ENCODE measurements at regions not wholly inside any gene's neighbourhood (a gene's known extent, or its start where the extent isn't known, plus 50 kb on each side); places are given as distances from the start of the nearest gene placed in this dataset.

DNA sequence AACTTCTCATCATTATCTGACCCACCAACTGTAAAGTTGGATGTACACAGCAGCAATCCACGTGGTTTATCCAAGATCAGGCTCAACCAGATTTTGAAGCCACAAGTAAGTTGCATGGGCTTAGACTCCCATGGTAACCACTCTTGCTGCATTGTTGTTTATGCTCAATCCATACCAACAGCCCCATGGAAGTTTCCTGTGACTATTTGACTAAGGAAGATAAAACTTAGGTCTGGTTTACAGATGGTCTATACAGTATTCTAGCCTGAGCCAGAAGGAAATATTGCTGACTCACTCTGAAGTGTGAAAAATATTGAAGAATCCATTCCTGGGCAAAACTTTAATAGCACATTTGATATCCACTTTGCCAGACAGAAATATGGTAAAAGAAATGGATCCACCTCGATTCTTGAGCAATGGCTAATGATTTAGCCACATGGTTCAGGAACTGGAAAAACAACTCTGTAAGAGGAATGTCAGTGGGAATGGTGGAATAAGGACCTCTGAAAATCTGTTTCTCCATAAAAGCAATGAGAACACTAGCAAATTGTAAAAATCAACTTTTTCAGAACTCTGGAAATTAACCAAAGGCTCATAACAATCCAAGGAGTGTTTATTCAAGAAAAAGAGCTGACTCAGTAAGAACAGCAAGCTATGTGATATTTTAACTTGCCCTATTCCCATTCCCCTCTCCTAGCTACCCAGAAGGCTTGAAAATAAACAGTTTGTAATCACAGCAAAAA, 162.9 kb upstream of the STT3B start:
- Histone ChIP-seq H3K27me3 (ENCODE audit: insufficient read depth, low read length) (no peaks in the 10 kb centered on the region), H3K9me3 (ENCODE audit: low read depth, low read length) (no peaks in the 10 kb centered on the region), H3K4me1 (ENCODE audit: insufficient read depth, low read length) (no peaks in the 10 kb centered on the region), H3K4me3 (ENCODE audit: low read length) (no peak overlapping the region)

DNA sequence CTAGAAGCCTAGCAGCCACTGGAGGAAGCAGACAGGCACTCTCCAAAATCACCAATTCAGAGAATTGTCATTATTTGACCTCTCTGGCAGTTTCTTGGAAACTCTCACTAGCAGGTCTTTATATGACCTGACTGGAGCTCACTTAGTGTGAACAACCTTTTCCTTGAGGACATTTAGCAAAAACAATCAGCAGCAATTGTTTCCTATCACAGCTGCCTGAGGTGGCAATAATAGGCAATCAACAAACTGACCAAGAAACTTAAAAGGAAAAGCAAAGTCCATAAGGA, 162.4 kb upstream of the STT3B start:
- H3K4me1 ChIP-seq (ENCODE audit: insufficient read depth, low read length): no peaks in the 10 kb centered on the region
- H3K4me3 ChIP-seq (ENCODE audit: low read length): no peak overlapping the region
- H3K27me3 ChIP-seq (ENCODE audit: insufficient read depth, low read length): no peaks in the 10 kb centered on the region
- H3K9me3 ChIP-seq (ENCODE audit: low read depth, low read length): no peaks in the 10 kb centered on the region

DNA sequence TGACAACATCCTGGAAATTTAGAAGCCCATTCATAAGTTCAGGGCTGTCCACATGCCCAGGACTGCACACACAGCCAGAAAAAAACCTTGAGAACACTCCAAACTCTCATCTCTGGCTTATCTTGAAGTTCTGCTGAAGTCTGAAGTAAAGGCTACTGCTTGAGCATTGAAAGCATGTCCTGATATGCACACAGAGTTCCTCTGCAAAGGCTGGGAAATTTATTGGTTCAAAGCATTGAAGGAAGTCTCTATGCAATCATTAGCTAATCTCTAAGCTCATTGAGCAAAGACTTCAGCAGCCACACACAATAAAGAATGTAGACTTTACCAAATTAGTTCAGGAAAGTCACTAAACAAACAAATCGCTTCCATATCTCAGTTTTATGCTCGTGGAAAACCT, 162.0 kb upstream of the STT3B start:
- H3K9me3 ChIP-seq (ENCODE audit: low read depth, low read length): no peaks in the 10 kb centered on the region
- H3K4me3 ChIP-seq (ENCODE audit: low read length): no peak overlapping the region
- H3K4me1 ChIP-seq (ENCODE audit: insufficient read depth, low read length): no peaks in the 10 kb centered on the region
- H3K27me3 ChIP-seq (ENCODE audit: insufficient read depth, low read length): no peaks in the 10 kb centered on the region

DNA sequence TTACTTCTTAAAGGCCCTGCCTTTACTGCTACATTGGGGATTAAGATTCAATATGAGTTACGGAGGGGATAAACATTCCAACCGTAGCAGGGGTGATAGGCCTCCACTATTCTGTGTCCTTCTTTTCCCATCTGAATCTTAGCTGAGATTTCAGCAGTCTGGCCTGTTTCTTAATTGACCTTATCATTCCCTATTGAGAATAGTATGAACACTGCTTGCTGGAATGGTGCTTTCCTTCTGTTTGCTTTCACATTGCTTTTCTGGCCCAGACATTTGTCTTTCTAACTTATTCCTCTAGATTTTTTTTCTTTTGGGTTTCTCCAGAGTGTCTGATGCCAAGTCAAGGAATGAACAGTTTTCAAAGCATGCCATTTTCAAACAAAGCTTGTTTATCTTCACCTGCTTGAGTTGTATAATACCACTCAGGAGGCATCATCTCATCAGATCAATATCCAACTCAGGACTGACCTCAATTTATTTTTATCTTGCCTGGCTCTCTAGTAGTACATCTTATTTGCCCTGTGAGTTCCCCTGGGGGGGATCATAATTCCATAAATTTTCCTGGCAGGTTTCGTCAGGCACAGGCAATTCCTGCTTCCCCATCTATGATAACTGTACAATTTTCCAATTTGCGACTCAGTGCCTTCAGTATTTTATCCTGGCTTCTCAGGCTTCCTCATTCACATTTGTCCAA, 161.1 kb upstream of the STT3B start:
- H3K27me3 ChIP-seq (ENCODE audit: insufficient read depth, low read length): no peaks in the 10 kb centered on the region
- no peaks in the 10 kb centered on the region for H3K4me1 ChIP-seq (ENCODE audit: insufficient read depth, low read length)
- H3K4me3 ChIP-seq (ENCODE audit: low read length): no peak overlapping the region
- no peaks in the 10 kb centered on the region for H3K9me3 ChIP-seq (ENCODE audit: low read depth, low read length)

DNA sequence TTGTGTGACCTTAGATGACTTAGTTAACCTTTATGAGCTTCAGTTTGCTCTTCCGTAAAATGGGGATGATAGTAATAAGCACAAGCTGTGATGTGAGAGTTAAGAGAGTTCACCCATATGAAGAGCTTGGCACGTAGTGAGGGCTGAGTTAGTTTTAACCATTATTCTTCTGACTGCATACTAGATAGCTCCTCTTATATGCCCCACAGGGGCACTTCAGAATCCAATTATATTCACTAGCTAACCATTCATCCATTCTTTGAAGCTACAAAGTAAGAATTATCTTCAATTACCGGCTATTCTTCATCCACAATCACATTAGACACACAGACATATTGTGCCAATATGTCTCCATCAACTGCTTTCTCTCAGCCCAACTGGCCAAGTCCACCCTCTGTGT, 159.0 kb upstream of the STT3B start:
- no peaks in the 10 kb centered on the region for H3K27me3 ChIP-seq (ENCODE audit: insufficient read depth, low read length)
- no peaks in the 10 kb centered on the region for H3K4me1 ChIP-seq (ENCODE audit: insufficient read depth, low read length)
- no peaks in the 10 kb centered on the region for H3K9me3 ChIP-seq (ENCODE audit: low read depth, low read length)
- no peak overlapping the region for H3K4me3 ChIP-seq (ENCODE audit: low read length)

DNA sequence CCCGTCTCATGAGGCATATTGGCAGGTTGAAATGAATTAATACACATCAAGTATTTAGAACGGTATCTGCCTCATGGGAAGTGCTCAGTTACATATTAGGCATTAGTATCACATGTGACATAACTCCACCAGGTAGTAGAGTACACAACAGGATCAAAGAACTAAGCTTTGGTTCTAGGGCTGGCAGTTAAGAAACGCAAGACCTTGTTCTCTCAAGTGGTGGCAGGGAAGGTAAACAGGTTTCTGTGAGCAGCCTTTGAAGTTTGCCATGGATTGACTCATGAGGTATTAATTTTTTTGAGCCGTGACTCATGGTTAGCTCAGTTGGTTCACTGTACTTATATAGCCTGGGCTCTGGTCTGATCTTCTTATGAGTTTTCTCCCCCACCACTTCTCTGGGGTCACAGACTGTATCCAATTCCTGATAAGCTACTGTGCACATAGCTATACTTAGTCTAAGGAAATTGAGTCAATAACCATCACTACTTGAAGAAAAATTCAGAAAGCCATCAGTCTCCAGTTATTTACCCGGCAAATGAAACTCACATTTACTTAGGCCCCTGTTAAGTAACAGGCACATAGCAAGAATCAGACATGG, 155.6 kb upstream of the STT3B start:
- no peaks in the 10 kb centered on the region for H3K27me3 ChIP-seq (ENCODE audit: insufficient read depth, low read length)
- H3K9me3 ChIP-seq (ENCODE audit: low read depth, low read length): no peaks in the 10 kb centered on the region
- H3K4me1 ChIP-seq (ENCODE audit: insufficient read depth, low read length): no peaks in the 10 kb centered on the region
- H3K4me3 ChIP-seq (ENCODE audit: low read length): no peak overlapping the region

DNA sequence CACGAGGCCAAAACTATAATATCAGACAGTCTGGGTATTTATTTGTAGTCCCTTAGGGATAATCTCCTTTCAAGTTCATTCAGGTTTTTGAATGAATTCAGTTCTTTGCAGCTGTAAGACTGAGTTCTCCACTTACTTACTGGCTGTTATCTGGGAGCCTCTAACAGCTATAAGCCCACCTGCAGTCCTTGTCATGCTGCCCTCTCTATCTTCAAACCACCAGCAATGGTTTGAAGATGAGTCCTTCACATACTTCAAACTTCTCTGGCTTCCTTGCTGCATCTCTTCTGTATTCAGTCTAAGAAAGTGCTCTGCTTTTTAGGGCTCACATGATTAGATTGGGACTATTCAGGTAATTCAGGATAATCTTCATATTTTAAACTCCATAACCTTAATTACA, 154.5 kb upstream of the STT3B start:
- no peaks in the 10 kb centered on the region for H3K4me1 ChIP-seq (ENCODE audit: insufficient read depth, low read length)
- H3K27me3 ChIP-seq (ENCODE audit: insufficient read depth, low read length): no peaks in the 10 kb centered on the region
- no peak overlapping the region for H3K4me3 ChIP-seq (ENCODE audit: low read length)
- no peaks in the 10 kb centered on the region for H3K9me3 ChIP-seq (ENCODE audit: low read depth, low read length)

DNA sequence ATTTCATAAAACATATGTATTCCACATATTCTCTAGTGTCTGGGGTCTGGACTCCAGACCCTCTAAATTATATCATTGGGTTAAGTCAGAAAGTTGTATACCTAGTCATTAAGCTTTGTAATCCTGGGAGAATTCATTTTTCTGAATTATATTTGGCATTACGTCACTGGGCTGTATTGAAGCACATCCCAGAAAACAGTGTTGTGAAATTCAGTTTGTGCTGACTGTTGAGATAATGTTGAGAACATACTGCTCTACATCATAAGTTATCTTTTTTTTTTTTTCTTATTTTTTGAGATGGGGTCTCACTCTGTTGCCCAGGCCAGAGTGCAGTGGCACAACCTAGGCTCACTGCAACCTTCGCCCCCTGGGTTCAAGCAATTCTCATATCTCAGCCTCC, 153.1 kb upstream of the STT3B start:
- Histone ChIP-seq H3K27me3 (ENCODE audit: insufficient read depth, low read length) (no peaks in the 10 kb centered on the region), H3K4me3 (ENCODE audit: low read length) (no peak overlapping the region), H3K9me3 (ENCODE audit: low read depth, low read length) (no peaks in the 10 kb centered on the region), H3K4me1 (ENCODE audit: insufficient read depth, low read length) (no peaks in the 10 kb centered on the region)

DNA sequence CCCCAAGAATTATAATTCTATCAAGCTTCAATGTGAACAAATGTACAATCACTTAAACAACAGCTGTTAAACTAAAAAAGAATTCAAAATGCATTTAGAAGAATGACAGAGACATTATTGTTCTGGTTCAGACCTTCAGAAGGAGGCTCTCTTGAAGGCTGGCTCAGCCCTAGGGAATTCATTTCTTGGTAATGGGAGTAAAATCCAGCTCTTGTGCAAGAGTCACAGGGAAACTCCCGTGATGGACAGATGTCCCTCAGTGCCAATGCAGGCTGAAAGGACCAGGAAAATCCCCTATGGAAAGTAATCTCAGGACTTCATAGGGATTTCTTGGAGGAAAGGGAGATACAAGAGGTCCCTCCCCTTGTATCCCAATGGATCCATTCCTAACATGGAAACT, 149.9 kb upstream of the STT3B start:
- Histone ChIP-seq H3K4me1 (ENCODE audit: insufficient read depth, low read length) (no peaks in the 10 kb centered on the region), H3K27me3 (ENCODE audit: insufficient read depth, low read length) (no peaks in the 10 kb centered on the region), H3K4me3 (ENCODE audit: low read length) (no peak overlapping the region), H3K9me3 (ENCODE audit: low read depth, low read length) (no peaks in the 10 kb centered on the region)

DNA sequence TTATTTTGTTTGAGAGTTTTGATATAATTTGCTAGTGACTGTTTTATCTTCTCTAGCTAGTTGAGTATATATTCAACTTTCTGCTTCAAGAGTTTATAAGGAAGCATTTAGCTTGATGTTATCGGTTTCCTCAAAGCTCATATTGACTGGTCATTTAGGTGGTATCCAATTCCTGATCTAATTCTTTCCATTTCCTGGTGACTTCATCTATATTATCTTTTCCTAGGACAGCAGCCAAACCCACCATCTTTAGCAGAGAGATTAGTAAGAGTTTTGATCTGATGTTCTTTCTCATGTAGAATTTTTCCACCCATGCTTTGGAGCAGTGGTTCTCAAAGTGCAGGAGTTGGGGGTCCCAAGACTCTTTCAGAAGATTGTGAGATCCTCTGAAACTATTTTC, 148.6 kb upstream of the STT3B start:
- no peaks in the 10 kb centered on the region for H3K9me3 ChIP-seq (ENCODE audit: low read depth, low read length)
- no peaks in the 10 kb centered on the region for H3K4me1 ChIP-seq (ENCODE audit: insufficient read depth, low read length)
- H3K27me3 ChIP-seq (ENCODE audit: insufficient read depth, low read length): no peaks in the 10 kb centered on the region
- no peak overlapping the region for H3K4me3 ChIP-seq (ENCODE audit: low read length)

DNA sequence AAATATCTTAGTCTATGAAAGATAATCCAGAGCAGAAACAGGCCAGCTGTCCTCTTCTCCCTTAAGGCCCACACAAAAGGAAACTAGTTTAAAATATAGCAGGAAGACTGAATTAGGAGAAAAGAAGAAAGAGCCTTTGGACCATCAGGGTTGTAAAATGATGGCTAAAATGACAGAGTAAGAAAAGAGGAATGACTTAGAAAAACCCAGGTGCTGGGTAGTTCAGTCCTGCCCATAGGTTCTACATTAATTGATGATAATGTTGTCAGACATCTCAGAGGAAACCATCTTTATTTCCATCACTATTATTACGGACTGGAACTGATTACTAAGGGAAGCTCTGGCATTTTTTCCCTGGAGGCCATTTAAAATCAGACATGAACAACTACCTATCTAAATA, 142.8 kb upstream of the STT3B start:
- Histone ChIP-seq H3K9me3 (ENCODE audit: low read depth, low read length) (no peaks in the 10 kb centered on the region), H3K4me1 (ENCODE audit: insufficient read depth, low read length) (no peaks in the 10 kb centered on the region), H3K27me3 (ENCODE audit: insufficient read depth, low read length) (no peaks in the 10 kb centered on the region), H3K4me3 (ENCODE audit: low read length) (no peak overlapping the region)

DNA sequence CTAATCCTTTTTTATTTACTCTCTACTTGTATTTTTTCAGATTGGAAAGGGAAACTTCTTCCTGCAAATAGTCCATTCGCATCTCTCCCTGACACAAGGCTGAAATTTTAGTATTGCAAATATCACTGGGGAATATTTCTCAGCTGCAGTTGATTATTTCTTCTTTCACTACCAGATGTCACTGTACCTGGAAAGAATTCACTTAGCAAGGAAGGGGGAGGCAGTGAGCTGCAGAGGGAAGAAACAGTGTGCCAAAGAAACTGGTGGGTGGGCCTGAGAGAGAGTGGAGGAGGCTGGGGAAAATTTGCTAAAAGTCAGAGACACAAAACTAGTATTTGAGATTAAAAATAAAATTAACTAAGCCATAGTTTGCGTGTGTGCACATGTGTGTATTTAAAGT, 142.3 kb upstream of the STT3B start:
- Histone ChIP-seq H3K27me3 (ENCODE audit: insufficient read depth, low read length) (no peaks in the 10 kb centered on the region), H3K4me1 (ENCODE audit: insufficient read depth, low read length) (no peaks in the 10 kb centered on the region), H3K4me3 (ENCODE audit: low read length) (no peak overlapping the region), H3K9me3 (ENCODE audit: low read depth, low read length) (no peaks in the 10 kb centered on the region)

DNA sequence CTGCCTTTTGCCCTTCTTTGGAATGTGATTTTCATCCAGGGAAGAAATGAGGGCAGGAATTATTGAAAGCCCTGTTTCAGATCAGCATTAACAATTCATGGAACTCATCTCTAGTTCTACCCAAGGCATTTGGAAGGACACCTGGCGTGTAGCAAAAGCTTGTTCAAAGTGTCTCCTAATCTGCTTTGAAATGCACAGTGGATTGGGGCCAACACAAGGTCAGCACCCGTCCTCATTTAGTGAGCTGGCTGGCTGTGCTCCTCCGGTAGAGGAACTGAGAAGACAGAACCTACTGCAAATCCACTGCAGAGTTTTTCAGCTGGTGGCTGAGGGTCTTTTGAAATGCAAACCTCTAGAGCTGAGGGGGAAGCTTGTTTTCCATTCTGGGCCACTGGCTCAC, 141.6 kb upstream of the STT3B start:
- no peaks in the 10 kb centered on the region for H3K27me3 ChIP-seq (ENCODE audit: insufficient read depth, low read length)
- no peaks in the 10 kb centered on the region for H3K4me1 ChIP-seq (ENCODE audit: insufficient read depth, low read length)
- no peak overlapping the region for H3K4me3 ChIP-seq (ENCODE audit: low read length)
- H3K9me3 ChIP-seq (ENCODE audit: low read depth, low read length): no peaks in the 10 kb centered on the region

DNA sequence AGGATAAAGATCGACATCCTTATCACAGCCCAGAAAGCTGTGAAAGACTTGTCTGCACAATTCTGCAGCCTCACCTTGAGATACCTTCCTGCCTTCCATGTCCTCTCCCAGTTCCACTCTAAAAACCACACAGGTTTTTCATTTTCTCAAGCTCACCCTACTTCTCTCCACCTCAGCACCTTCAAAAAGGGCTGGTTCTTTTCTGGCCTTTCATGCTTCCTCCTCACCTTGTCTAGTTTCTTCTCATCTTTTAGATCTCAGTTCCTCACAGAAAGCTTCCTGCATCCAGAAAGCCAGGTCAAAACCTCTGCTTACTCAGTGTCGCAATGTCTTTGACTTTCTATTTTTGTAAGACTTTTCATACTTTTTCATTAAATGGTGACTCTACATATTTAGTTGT, 140.2 kb upstream of the STT3B start:
- Histone ChIP-seq H3K4me1 (ENCODE audit: insufficient read depth, low read length) (no peaks in the 10 kb centered on the region), H3K9me3 (ENCODE audit: low read depth, low read length) (no peaks in the 10 kb centered on the region), H3K27me3 (ENCODE audit: insufficient read depth, low read length) (no peaks in the 10 kb centered on the region), H3K4me3 (ENCODE audit: low read length) (no peak overlapping the region)

DNA sequence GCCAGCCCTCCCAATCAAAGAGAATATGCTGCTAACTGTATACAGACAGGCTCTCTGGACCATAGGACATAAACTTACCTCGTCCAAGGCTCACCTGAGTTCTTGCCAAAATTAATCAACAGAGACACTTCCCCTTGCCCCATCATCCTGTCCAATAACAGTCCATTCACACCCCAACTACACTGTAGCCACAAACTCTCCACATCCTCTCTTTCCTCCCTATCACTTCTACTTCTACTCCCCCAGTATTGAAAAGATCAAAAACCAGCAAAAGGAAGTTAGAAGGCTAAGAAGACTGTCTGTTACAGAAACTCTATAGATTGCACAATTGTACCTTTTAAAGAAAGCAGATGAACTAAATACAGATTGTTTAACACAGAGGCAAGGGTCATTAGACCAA, 133.5 kb upstream of the STT3B start:
- H3K9me3 ChIP-seq (ENCODE audit: low read depth, low read length): no peaks in the 10 kb centered on the region
- H3K27me3 ChIP-seq (ENCODE audit: insufficient read depth, low read length): no peaks in the 10 kb centered on the region
- no peak overlapping the region for H3K4me3 ChIP-seq (ENCODE audit: low read length)
- H3K4me1 ChIP-seq (ENCODE audit: insufficient read depth, low read length): peaks cover 7% of the 10 kb centered on the region

DNA sequence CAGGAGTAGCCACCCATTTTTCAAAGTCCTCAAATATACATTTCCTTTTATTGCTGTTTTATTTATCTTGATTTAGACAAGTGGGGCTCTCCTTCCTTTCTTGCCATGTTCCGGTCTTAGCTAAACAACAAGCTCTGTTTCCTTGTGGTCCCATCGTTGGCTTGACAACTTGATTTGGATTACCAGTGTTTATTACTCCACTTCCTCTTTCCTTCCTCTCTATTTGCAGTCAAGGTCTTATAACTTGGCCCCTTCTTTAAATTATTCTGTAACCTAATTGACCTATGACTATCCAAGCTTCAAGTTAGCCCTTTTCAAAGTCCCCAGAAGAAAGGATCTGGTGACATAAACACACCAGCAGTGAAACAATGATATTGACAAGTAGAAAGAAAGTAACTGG, 130.6 kb upstream of the STT3B start:
- Histone ChIP-seq H3K9me3 (ENCODE audit: low read depth, low read length) (no peaks in the 10 kb centered on the region), H3K4me3 (ENCODE audit: low read length) (no peak overlapping the region), H3K4me1 (ENCODE audit: insufficient read depth, low read length) (peaks cover 7% of the 10 kb centered on the region), H3K27me3 (ENCODE audit: insufficient read depth, low read length) (no peaks in the 10 kb centered on the region)
